Naive thymus-derived CD8-positive, alpha-beta T cell (primary cell): ENCODE measurements at regions not wholly inside any gene's neighbourhood (a gene's known extent, or its start where the extent isn't known, plus 50 kb on each side); places are given as distances from the start of the nearest gene placed in this dataset.

ENCODE experiments used
- ATAC-seq, 2 donors: fragments of 150-1000 bp; cut with Tn5 transposase in 1 of 2; sonication (Bioruptor Pico), chemical (Tn5 transposase) in 1 of 2; 1 replicate in 1 of 2; 2 replicates in 1 of 2; pipeline ENCODE4 v1.10.0; 2021; ENCODE audit warnings: mild to moderate bottlenecking in 2 of 2, moderate library complexity in 2 of 2
- POLR2A ChIA-PET: fragments of 350-600 bp; sonication (Branson Sonifier 250); formaldehyde crosslinking; loops from one replicate; lab custom pipeline; 2021; ENCODE audit warnings: antibody characterized with exemption; lab: Charles Lee
- DNase-seq, 10 donors: peaks; one replicate each; pipeline versions ENCODE4 v3.0.0 to v3.0.0-alpha.2; 2020 to 2022
- H3K27ac Mint-ChIP-seq, 10 donors: one replicate each; pipeline ENCODE4 v1.8.0; 2020 to 2022; ENCODE audit warnings: mild to moderate bottlenecking in 10 of 10, mixed read lengths in 10 of 10, moderate library complexity in 4 of 10, inconsistent platforms in 1 of 10
- H3K27me3 Mint-ChIP-seq, 5 donors: one replicate each; pipeline ENCODE4 v1.8.0; 2021 to 2022; ENCODE audit warnings: mixed read lengths in 5 of 5
- H3K36me3 Mint-ChIP-seq, 3 donors: one replicate each; pipeline ENCODE4 v1.8.0; 2020 to 2022; ENCODE audit warnings: mixed read lengths in 3 of 3, mild to moderate bottlenecking in 2 of 3, inconsistent platforms in 1 of 3
- H3K4me1 Mint-ChIP-seq, 4 donors: one replicate each; pipeline ENCODE4 v1.8.0; 2021 to 2022; ENCODE audit warnings: mixed read lengths in 4 of 4
- H3K4me3 Mint-ChIP-seq, 10 donors: one replicate each; pipeline ENCODE4 v1.8.0; 2020 to 2022; ENCODE audit warnings: mild to moderate bottlenecking in 10 of 10, mixed read lengths in 10 of 10, moderate library complexity in 6 of 10, inconsistent platforms in 1 of 10
- H3K9me3 Mint-ChIP-seq, 9 donors: one replicate each; pipeline ENCODE4 v1.8.0; 2020 to 2022; ENCODE audit warnings: mixed read lengths in 9 of 9, mild to moderate bottlenecking in 3 of 9, inconsistent platforms in 1 of 9, moderate library complexity in 1 of 9

- Mint-ChIP-seq H3K36me3 (no peaks in the 10 kb centered on the region), H3K27me3 (no peaks in the 10 kb centered on the region), H3K4me1 (no peaks in the 10 kb centered on the region), H3K27ac (no peak overlapping the region), H3K4me3 (no peak overlapping the region), H3K9me3 (peaks cover 0 to 33% (median 5%) of the 10 kb centered on the region in 9 donors)
- DNase-seq (no peak), ATAC-seq (no peak)
- POLR2A ChIA-PET: no interaction called here
Measured at GRCh38 chr5:13640270-13640669, 304.2 kb downstream of the DNAH5 start.

DNA sequence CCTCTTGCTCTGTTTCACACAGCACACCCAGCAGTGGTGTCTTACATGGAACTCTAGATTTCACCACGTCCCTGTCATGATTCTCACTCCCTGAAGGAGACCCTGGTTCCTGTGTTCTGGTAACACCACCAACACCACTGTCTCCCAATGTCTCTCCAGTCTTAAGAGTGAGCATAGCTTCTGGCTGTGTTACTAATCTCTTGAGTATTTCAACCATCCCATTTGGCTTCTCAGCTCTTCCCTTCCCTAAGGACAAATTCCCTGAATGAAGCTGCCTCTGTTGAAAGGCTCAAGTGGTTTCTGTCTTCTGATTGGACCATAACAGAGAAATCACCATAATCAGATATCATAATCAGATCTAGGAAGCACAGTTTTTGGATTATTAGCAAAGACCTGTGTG is 311.8 kb downstream of the DNAH5 start:
- DNase-seq (no peak), ATAC-seq (no peak)
- Mint-ChIP-seq H3K27ac (no peak overlapping the region), H3K9me3 (peaks cover 6 to 54% (median 15%) of the 10 kb centered on the region in 9 donors), H3K27me3 (no peaks in the 10 kb centered on the region), H3K4me1 (no peaks in the 10 kb centered on the region), H3K36me3 (no peaks in the 10 kb centered on the region), H3K4me3 (no peak overlapping the region)
- POLR2A ChIA-PET: no interaction called here

GRCh38 chr5:13629218-13629617 is 315.3 kb downstream of the DNAH5 start:
- no peak overlapping the region for H3K4me3 Mint-ChIP-seq

DNA sequence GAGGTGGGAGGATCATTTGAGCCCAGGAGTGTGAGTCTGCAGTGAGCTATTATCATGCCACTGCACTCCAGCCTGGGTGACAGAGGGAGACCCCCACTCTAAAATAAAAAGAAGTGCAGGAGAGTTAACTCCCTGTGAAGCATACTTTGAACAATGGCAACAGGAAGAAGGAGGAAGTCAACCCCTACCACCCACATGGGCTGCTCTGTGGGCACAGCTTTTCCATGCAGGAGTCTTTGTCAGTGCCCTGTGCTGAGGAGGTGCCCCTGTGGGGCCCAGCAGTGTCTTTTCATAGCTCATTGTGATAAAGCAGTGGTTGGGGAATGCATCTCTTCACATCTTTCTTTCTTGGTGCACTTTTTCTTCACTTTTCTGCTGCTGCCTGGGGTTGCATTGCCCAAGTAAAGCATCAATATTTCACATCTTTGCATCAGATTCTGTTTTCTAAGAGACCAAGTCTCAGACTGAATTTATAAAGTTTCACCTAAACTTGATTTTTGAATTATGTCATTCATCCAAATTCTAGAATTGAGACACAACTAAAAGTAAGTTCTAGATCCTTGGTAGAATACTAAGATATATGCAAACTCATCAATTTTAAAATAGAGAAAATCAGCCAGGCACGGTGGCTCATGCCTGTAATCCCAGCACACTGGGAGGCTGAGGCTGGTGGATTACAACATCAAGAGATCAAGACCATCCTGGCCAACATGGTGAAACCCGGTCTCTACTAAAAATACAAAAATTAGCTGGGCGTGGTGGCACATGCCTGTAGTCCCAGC is 316.6 kb downstream of the DNAH5 start:
- no peaks in the 10 kb centered on the region for H3K27me3 Mint-ChIP-seq
- H3K27ac Mint-ChIP-seq: no peak overlapping the region

More at GRCh38 chr5:13629218-13629617, 315.3 kb downstream of the DNAH5 start:
- DNase-seq (no peak), ATAC-seq (no peak)
- Mint-ChIP-seq H3K4me1 (no peaks in the 10 kb centered on the region), H3K9me3 (peaks cover 4 to 44% (median 15%) of the 10 kb centered on the region in 9 donors), H3K27me3 (no peaks in the 10 kb centered on the region), H3K36me3 (no peaks in the 10 kb centered on the region), H3K27ac (no peak overlapping the region)
- POLR2A ChIA-PET: no interaction called here

GRCh38 chr5:13625616-13626198 is 318.8 kb downstream of the DNAH5 start:
- no peak overlapping the region for H3K27ac Mint-ChIP-seq
- H3K4me3 Mint-ChIP-seq: no peak overlapping the region
- ATAC-seq (no peak), DNase-seq (no peak)
- H3K27me3 Mint-ChIP-seq: no peaks in the 10 kb centered on the region
- H3K36me3 Mint-ChIP-seq: no peaks in the 10 kb centered on the region
- no peaks in the 10 kb centered on the region for H3K4me1 Mint-ChIP-seq
- POLR2A ChIA-PET: no interaction called here
- peaks cover 0 to 17% (median 10%) of the 10 kb centered on the region in 9 donors for H3K9me3 Mint-ChIP-seq

More for the DNA sequence above, 316.6 kb downstream of the DNAH5 start:
- ATAC-seq (no peak), DNase-seq (no peak)
- POLR2A ChIA-PET: no interaction called here
- no peaks in the 10 kb centered on the region for H3K4me1 Mint-ChIP-seq
- no peaks in the 10 kb centered on the region for H3K36me3 Mint-ChIP-seq
- H3K4me3 Mint-ChIP-seq: no peak overlapping the region
- peaks cover 2 to 33% (median 12%) of the 10 kb centered on the region in 9 donors for H3K9me3 Mint-ChIP-seq

GRCh38 chr5:13624283-13625074 is 320.0 kb downstream of the DNAH5 start:
- H3K27ac Mint-ChIP-seq: no peak overlapping the region
- H3K27me3 Mint-ChIP-seq: no peaks in the 10 kb centered on the region
- POLR2A ChIA-PET: no interaction called here
- H3K9me3 Mint-ChIP-seq: peaks cover 0 to 16% (median 8%) of the 10 kb centered on the region in 9 donors
- ATAC-seq: no peak
- no peak for DNase-seq
- no peaks in the 10 kb centered on the region for H3K4me1 Mint-ChIP-seq
- H3K4me3 Mint-ChIP-seq: no peak overlapping the region
- no peaks in the 10 kb centered on the region for H3K36me3 Mint-ChIP-seq

GRCh38 chr5:13613621-13614020 is 330.9 kb downstream of the DNAH5 start:
- Mint-ChIP-seq H3K36me3 (no peaks in the 10 kb centered on the region), H3K9me3 (peaks cover 7 to 41% (median 25%) of the 10 kb centered on the region in 9 donors), H3K27me3 (no peaks in the 10 kb centered on the region), H3K27ac (no peak overlapping the region), H3K4me1 (no peaks in the 10 kb centered on the region), H3K4me3 (no peak overlapping the region)
- ATAC-seq: no peak
- POLR2A ChIA-PET: no interaction called here
- no peak for DNase-seq

- Mint-ChIP-seq H3K36me3 (no peaks in the 10 kb centered on the region), H3K4me1 (no peaks in the 10 kb centered on the region), H3K9me3 (peaks cover 7 to 34% (median 17%) of the 10 kb centered on the region in 9 donors), H3K27ac (no peak overlapping the region), H3K27me3 (no peaks in the 10 kb centered on the region), H3K4me3 (no peak overlapping the region)
- no peak for DNase-seq
- POLR2A ChIA-PET: no interaction called here
- no peak for ATAC-seq
Measured at GRCh38 chr5:13611604-13612003, 332.9 kb downstream of the DNAH5 start.

GRCh38 chr5:13609504-13609903 is 335.0 kb downstream of the DNAH5 start:
- peaks cover 0 to 14% (median 6%) of the 10 kb centered on the region in 9 donors for H3K9me3 Mint-ChIP-seq
- H3K36me3 Mint-ChIP-seq: no peaks in the 10 kb centered on the region
- H3K4me3 Mint-ChIP-seq: no peak overlapping the region
- DNase-seq (no peak), ATAC-seq (no peak)
- H3K4me1 Mint-ChIP-seq: no peaks in the 10 kb centered on the region
- POLR2A ChIA-PET: no interaction called here
- H3K27me3 Mint-ChIP-seq: no peaks in the 10 kb centered on the region
- H3K27ac Mint-ChIP-seq: no peak overlapping the region

DNA sequence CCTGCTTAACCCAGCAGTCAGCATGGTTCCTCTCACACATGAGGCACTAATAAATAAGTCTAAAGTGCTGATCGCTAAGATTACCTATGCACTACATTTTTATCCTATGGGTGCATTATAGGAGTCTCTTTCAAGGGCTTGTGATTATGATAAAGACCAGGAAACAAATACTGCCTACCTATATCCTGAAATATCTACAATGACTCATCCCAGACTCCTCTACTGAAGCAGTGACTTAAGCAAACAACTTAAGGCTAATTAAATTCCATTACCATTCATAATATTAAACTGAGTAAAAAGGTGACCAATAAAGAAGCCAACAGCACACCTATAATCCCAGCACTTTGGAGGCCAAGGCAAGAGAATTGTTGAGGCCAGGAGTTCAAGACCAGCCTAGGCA is 338.4 kb downstream of the DNAH5 start:
- no peaks in the 10 kb centered on the region for H3K27me3 Mint-ChIP-seq
- no peaks in the 10 kb centered on the region for H3K4me1 Mint-ChIP-seq
- H3K36me3 Mint-ChIP-seq: no peaks in the 10 kb centered on the region
- DNase-seq: no peak
- H3K27ac Mint-ChIP-seq: no peak overlapping the region
- H3K4me3 Mint-ChIP-seq: no peak overlapping the region
- POLR2A ChIA-PET: no interaction called here
- H3K9me3 Mint-ChIP-seq: peaks cover 0 to 7% (median 2%) of the 10 kb centered on the region in 9 donors
- no peak for ATAC-seq

DNA sequence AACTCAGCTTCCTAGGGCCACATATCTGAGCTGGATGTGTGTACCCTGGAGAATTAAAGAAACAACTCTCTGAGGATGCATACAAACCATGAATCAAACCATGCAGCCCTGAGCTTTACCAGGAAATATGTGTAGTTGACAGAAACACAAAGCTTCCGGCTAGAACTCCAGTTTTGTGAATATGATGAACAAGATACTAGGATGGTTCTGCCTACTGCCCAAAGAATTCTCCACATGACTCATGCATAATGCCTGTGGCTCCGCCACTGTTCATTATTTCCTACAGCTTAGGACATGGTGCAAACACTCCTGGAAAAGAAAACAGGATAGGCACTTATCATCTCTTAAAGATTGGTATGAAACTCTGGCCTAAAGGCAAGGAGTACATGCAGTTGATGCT is 343.4 kb downstream of the DNAH5 start:
- POLR2A ChIA-PET: no interaction called here
- Mint-ChIP-seq H3K4me1 (no peaks in the 10 kb centered on the region), H3K36me3 (no peaks in the 10 kb centered on the region), H3K9me3 (peaks cover 3 to 16% (median 7%) of the 10 kb centered on the region in 9 donors), H3K4me3 (no peak overlapping the region), H3K27me3 (no peaks in the 10 kb centered on the region), H3K27ac (no peak overlapping the region)
- DNase-seq (no peak), ATAC-seq (no peak)

- POLR2A ChIA-PET: no interaction called here
- H3K36me3 Mint-ChIP-seq: no peaks in the 10 kb centered on the region
- H3K4me1 Mint-ChIP-seq: no peaks in the 10 kb centered on the region
- H3K27ac Mint-ChIP-seq: no peak overlapping the region
- H3K4me3 Mint-ChIP-seq: no peak overlapping the region
- DNase-seq (no peak), ATAC-seq (no peak)
- H3K9me3 Mint-ChIP-seq: peaks cover 0 to 28% (median 11%) of the 10 kb centered on the region in 9 donors
- H3K27me3 Mint-ChIP-seq: no peaks in the 10 kb centered on the region
Measured at GRCh38 chr5:13595978-13596377, 348.5 kb downstream of the DNAH5 start.

DNA sequence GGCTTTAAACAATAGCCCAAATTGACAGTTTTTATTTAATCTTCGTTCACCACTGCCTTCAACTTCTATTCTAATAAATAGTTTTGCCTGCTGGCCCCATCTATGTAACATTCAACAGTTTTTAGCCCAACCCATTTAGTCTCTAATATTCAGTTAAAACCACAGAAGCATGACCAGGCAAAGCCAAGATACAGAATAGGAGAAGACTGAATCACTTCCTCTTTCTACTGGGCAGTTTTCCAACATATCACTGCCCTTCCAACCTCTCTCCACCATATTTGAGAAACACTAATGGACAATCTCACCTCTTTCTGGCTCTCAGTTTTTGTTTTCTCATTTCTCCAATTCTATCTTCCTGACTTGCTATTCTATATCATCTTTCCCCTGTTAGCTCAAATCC is 352.9 kb downstream of the DNAH5 start:
- Mint-ChIP-seq H3K36me3 (no peaks in the 10 kb centered on the region), H3K27me3 (no peaks in the 10 kb centered on the region), H3K27ac (no peak overlapping the region)

More for the DNA sequence above, 352.9 kb downstream of the DNAH5 start:
- no peak for DNase-seq
- Mint-ChIP-seq H3K9me3 (peaks cover 2 to 23% (median 10%) of the 10 kb centered on the region in 9 donors), H3K4me1 (no peaks in the 10 kb centered on the region), H3K4me3 (no peak overlapping the region)
- ATAC-seq: no peak
- POLR2A ChIA-PET: no interaction called here
